ENCODE measurements at regions not wholly inside any gene's neighbourhood (a gene's known extent, or its start where the extent isn't known, plus 50 kb on each side); places are given as distances from the start of the nearest gene placed in this dataset.

GRCh38 chr6:14372734-14373489 lies 255.3 kb downstream of the CD83 start (continued):
- TF ChIP-seq CREB1 (IDR thresholded peaks at IDR 0.05; ENCODE audit: low read depth) (no peak), ZNF24 (IDR thresholded peaks at IDR 0.05) (no peak), SMAD5 (IDR thresholded peaks at IDR 0.05; ENCODE audit: low read depth) (no peak), E4F1 (IDR thresholded peaks at IDR 0.05; ENCODE audit: borderline replicate concordance, partially characterized antibody) (no peak), HDGF (IDR thresholded peaks at IDR 0.05) (no peak), USF2 (IDR thresholded peaks at IDR 0.05; ENCODE audit: borderline replicate concordance, low read depth, low read length) (peak; percentile 14; the same call in 1 of the 2 replicates), PRDM15 (CRISPR knock-in tag; IDR thresholded peaks at IDR 0.05) (no peak), E2F8 (IDR thresholded peaks at IDR 0.05; ENCODE audit: low read depth, partially characterized antibody) (no peak), ATF3 (IDR thresholded peaks at IDR 0.05; ENCODE audit: borderline replicate concordance, extremely low read depth, low read depth, low read length) (no peak), SKIL (IDR thresholded peaks at IDR 0.05; ENCODE audit: low read depth, poor library complexity, severe bottlenecking) (no peak), RAD51 (IDR thresholded peaks at IDR 0.05) (peak; percentile 97), TCF3 (IDR thresholded peaks at IDR 0.05; ENCODE audit: borderline replicate concordance, insufficient read depth, low read depth, low read length) (no peak), CHD4 (IDR thresholded peaks at IDR 0.05) (no peak), KLF5 (IDR thresholded peaks at IDR 0.05; ENCODE audit: partially characterized antibody) (no peak), JUNB (IDR thresholded peaks at IDR 0.05) (no peak)

Measured in GM12878 (cell line).